VCaP (cell line): ENCODE measurements at regions not wholly inside any gene's neighbourhood (a gene's known extent, or its start where the extent isn't known, plus 50 kb on each side); places are given as distances from the start of the nearest gene placed in this dataset.
A peak's percentile ranks its signal among the peaks of the same experiment; 100 is the strongest.
"Not testable (repeated sequence)": the region's sequence is repeated elsewhere in the genome, so short reads cannot be mapped to it uniquely, and the experiment has no call there.

Source experiments
- H3K27ac ChIP-seq: fragments of 450-650 bp; 2 replicates; pipeline ENCODE4 v1.5.1; 2017
- TF ChIP-seq, protein P1 (sequence below): fragments of 450-650 bp; conservative IDR thresholded peaks from 2 replicates; pipeline ENCODE4 v1.5.1; 2017; ENCODE audit warnings: mild to moderate bottlenecking, moderate library complexity

DNA sequence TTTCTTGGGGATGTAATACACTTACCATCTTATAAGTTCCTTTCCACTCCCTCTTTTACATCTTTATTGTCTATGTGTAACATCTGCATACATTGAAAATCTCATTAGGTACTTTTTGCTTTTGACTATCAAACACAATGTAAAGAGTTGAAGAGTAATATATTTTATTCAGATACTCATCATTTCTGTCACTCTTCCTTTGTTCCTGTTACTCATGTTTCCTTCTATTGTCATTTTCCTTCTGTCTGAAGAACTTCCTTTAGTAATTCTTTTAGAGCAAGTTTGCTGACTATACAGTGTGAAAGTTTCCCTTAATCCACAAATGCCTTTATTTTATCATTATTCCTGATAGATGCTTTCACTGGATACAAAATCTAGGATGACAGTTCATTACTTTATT is 339.8 kb downstream of the SOX4 start:
- TF ChIP-seq, protein P1, sequence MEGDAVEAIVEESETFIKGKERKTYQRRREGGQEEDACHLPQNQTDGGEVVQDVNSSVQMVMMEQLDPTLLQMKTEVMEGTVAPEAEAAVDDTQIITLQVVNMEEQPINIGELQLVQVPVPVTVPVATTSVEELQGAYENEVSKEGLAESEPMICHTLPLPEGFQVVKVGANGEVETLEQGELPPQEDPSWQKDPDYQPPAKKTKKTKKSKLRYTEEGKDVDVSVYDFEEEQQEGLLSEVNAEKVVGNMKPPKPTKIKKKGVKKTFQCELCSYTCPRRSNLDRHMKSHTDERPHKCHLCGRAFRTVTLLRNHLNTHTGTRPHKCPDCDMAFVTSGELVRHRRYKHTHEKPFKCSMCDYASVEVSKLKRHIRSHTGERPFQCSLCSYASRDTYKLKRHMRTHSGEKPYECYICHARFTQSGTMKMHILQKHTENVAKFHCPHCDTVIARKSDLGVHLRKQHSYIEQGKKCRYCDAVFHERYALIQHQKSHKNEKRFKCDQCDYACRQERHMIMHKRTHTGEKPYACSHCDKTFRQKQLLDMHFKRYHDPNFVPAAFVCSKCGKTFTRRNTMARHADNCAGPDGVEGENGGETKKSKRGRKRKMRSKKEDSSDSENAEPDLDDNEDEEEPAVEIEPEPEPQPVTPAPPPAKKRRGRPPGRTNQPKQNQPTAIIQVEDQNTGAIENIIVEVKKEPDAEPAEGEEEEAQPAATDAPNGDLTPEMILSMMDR, result no peak

DNA sequence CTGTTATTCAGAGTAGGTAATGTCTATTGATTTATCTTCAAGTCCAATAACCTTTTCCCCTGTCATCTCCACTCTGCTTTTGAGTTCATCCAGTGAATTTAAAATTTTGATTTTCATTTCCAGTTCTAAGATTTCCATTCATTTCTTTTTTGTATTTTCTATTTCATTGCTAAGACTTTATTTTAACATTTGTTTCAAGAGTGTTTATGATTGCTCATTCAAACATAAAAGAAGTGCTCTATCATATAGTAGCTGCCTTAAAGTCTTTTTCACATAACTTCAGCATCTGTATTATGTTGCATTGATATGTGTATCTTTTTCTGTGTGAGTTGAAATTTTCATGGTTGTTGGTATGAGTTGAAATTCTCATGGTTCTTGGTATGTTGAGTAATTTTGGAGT is 341.6 kb downstream of the SOX4 start:
- no peak overlapping the region for H3K27ac ChIP-seq
- TF ChIP-seq, protein P1, result no peak

More for the DNA sequence above, 339.8 kb downstream of the SOX4 start:
- no peak overlapping the region for H3K27ac ChIP-seq

DNA sequence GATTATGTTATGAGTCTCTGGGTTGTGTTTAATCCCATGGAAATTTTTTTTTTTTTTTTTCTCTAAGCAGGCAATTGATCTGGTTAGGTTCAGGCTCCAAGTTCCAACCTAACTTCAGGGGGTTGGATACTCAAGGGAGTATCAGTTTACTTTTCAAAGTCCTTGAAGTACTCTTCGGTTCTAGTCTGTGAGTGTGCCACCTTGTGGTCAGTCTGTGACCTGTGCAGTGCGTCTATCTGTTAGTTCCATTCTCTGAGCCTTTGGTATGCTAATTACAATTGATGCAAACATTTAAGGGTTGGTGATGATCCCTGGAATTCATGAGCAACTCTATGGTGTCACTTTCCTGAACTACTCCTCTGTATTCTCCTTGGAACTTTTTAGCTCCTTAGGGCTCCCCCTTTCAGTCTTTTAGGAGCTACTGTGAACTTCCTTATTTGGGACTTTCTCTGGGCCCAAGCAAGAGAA is 342.0 kb downstream of the SOX4 start:
- TF ChIP-seq, protein P1, result peak; percentile 51
- H3K27ac ChIP-seq, result no peak overlapping the region

DNA sequence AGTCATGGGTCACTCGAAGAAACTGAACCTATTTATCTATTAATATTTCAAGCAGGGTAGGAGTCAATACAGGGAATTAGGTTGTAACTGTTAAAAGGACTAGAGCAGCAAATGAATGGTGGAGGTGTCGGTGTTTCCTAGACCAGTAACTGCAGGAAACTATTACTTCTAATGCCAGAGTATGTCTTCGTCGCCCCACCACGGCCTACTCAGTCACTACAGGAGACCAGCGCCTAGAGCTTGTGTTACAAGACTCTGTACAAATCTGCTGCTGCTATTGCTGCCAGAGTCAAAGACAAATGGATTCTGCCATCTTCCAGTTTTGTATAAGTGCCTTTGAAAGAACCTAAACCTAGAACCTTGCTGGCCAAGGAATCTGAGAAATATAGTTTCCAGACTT is 343.9 kb downstream of the SOX4 start:
- H3K27ac ChIP-seq, result no peak overlapping the region
- TF ChIP-seq, protein P1, result no peak

DNA sequence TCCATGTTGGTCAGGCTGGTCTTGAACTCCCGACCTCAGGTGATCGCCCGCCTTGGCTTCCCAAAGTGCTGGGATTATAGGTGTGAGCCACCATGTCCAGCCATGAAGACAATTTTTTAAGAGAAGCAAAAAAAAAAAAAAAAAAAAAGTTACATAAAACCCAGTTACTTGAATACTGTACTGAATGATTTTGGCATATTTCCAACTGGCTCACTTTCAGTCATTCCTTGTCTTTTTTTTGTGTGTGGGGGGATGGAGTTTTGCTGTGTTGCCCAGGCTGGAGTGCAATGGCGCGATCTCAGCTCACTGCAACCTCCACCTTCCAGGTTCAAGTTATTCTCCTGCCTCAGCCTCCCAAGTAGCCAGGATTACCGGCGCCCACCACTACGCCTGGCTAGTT is 345.5 kb downstream of the SOX4 start:
- not testable (repeated sequence) for H3K27ac ChIP-seq

DNA sequence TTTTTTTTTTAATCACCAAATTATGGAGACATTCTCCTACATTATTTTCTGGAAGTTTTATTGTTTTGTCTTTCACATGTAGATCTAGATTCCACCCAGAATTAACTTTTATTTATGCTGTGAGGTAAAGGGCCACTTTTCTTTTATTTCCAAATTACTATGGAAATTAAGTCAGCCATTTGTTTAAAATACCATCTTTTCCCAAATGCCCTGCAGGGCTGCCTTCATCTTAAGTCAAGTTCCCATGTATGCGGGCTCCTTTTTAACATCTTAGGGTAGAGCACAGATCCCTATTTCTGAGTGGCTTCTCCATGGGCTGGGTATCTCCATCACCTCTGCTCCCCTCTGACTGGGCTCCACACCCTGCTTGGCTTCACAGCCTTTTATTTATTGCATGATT is 348.4 kb downstream of the SOX4 start:
- no peak overlapping the region; the same call in 1 of the 2 replicates for H3K27ac ChIP-seq
- TF ChIP-seq, protein P1, result no peak

DNA sequence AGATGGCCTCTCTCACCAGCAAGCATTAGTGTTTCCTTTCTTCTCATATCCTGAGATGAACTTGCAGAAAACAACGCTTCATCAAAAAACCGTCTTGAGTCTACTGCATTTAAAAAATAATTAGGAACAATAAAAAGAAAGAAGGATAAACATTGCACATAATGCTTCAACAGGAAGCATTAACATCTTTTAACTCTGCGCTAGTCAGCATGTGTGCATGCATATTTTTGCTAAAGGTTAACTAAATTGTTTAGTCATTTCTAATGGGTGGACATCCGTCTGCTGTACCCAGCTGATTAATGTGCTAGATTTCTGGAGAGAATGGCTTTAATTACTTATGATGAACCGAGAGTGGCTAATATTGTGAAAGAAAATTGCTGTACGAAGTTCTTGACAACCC is 349.3 kb downstream of the SOX4 start:
- TF ChIP-seq, protein P1, result no peak
- H3K27ac ChIP-seq, result no peak overlapping the region; the same call in 1 of the 2 replicates

DNA sequence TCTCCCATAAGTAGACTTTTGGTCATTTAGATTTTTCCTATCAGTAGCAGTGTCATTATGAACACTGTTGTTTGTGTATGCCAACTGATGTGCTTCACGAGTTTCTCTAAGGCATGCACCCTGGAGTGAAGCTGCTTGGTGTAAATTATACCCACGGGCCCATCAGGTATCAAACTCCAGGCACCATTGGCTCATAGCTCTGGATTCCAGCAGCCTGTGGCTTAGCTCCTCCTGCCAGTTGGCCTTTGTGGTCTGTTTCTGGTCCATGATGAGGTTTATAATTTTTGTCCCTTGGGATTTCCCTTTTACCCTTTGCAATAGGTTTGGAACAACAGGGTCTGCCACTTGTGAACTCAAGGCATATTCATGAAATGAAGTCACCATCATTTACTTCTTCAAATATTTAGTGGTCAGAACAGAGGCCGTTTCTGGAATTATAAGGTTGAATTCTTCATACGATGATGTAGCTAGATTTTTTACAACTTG is 350.5 kb downstream of the PRL start:
- TF ChIP-seq, protein P1, result no peak
- H3K27ac ChIP-seq, result no peak overlapping the region

DNA sequence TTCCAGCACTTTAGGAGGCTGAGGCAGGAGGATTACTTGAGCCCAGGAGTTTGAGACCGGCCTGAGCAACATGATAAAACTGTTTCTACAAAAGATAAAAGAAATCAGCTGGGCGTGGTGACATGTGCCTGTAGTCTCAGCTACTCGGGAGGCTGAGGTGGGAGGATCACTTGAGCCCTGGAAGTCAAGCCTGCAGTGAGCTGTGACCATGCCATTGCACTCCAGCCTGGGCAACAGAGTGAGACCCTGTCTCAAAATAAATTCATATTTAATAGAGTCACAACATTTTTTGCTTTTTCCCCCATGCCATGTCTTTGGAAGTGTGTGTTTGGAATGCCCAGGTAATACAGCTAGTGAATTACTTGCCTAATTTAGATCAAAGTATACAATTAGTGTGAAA is 349.6 kb downstream of the PRL start:
- peak overlapping the region; percentile 88 for H3K27ac ChIP-seq
